Stimulated activated effector memory CD8-positive, alpha-beta T cell treated with anti-CD3 and anti-CD28 coated beads, Interleukin-12 subunit alpha, Interleukin-12 subunit beta, amount 100 ng/mL, for 72 hours (primary cell): ENCODE measurements at regions not wholly inside any gene's neighbourhood (a gene's known extent, or its start where the extent isn't known, plus 50 kb on each side); places are given as distances from the start of the nearest gene placed in this dataset.

Experiments used
- ATAC-seq: fragments of 150-1000 bp; cut with Tn5 transposase; 2 replicates; pipeline ENCODE4 v1.10.0; 2021
- DNase-seq, 2 donors: peaks; one replicate each; pipeline ENCODE4 v3.0.0; 2021 to 2022; ENCODE audit warnings: low spot score in 2 of 2
- H3K27ac Mint-ChIP-seq: one replicate; pipeline ENCODE4 v1.8.0; 2022; ENCODE audit warnings: mild to moderate bottlenecking, mixed read lengths
- H3K36me3 Mint-ChIP-seq: one replicate; pipeline ENCODE4 v1.8.0; 2022; ENCODE audit warnings: mild to moderate bottlenecking, mixed read lengths
- H3K4me1 Mint-ChIP-seq: one replicate; pipeline ENCODE4 v1.8.0; 2022; ENCODE audit warnings: mixed read lengths
- H3K4me3 Mint-ChIP-seq: one replicate; pipeline ENCODE4 v1.8.0; 2022; ENCODE audit warnings: mild to moderate bottlenecking, mixed read lengths
- H3K9me3 Mint-ChIP-seq: one replicate; pipeline ENCODE4 v1.8.0; 2022; ENCODE audit warnings: mixed read lengths

- no peaks in the 10 kb centered on the region for H3K9me3 Mint-ChIP-seq
- H3K4me3 Mint-ChIP-seq, result no peak overlapping the region
- ATAC-seq (no peak), DNase-seq (no peak)
- no peaks in the 10 kb centered on the region for H3K36me3 Mint-ChIP-seq
- H3K4me1 Mint-ChIP-seq, result no peaks in the 10 kb centered on the region
- no peak overlapping the region for H3K27ac Mint-ChIP-seq
Measured at GRCh38 chr12:33323823-33324222, 115.8 kb downstream of the SYT10 start.

DNA sequence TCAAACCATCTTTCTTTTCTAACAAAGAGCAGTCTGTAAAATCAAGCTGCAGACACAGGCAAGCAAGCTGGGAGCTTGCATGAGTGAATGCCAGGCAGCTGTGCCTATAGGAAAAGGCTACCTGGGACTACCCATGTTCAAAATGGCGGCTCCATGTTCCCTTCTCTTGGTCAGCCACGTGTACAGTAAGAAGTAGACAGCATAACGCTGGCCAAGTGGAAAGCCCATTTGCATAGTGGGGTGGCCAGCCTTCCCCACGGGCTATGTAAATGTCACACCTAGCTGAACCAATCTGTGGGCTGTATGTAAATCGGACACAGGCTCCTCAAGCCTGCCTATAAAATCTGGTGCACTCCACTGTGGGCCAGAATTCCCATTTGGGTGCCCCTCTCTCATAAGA, 117.1 kb downstream of the SYT10 start:
- H3K27ac Mint-ChIP-seq, result no peak overlapping the region
- no peaks in the 10 kb centered on the region for H3K4me1 Mint-ChIP-seq
- no peak overlapping the region for H3K4me3 Mint-ChIP-seq
- DNase-seq (no peak), ATAC-seq (no peak)
- no peaks in the 10 kb centered on the region for H3K36me3 Mint-ChIP-seq
- no peaks in the 10 kb centered on the region for H3K9me3 Mint-ChIP-seq

DNA sequence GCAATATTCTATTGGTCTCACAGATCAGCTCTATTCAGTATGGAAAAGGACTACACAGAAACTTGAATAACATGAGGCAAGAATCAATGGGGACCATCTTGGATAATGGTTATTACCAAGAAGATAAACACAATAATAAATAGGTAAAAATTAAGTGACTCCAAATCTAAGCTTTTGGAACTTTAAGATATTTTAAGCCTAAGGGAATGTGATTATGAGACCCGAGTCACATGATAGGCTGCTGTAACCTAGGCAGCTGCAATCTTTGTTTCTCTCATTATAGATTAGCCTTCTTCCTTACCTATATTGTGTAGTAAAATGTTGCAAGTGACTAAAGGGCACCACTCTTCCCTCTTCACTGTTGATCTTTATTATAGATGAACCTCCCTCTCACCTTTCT, 121.9 kb downstream of the SYT10 start:
- no peaks in the 10 kb centered on the region for H3K36me3 Mint-ChIP-seq
- H3K27ac Mint-ChIP-seq, result no peak overlapping the region
- peaks cover 14% of the 10 kb centered on the region for H3K9me3 Mint-ChIP-seq
- ATAC-seq, result no peak
- no peak for DNase-seq
- no peaks in the 10 kb centered on the region for H3K4me1 Mint-ChIP-seq
- no peak overlapping the region for H3K4me3 Mint-ChIP-seq

DNA sequence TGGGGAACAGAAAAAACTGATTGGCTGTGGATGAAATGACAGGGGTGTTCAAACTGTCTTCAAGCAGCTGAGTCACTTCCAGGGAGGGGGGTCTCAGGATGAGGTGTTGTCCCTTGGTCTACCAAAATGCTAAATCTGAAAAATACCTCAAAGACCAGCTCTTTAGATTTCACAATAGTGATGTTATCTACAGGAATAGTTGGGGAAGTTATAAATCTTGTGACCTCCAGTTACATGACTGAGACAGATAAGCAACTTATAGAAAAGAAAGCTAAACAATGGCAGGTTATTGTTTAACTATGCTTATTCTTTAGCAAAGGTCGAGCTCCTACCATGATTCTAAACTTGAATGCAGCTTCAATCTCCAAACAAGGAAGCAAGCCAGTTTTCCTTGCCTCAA, 125.4 kb downstream of the SYT10 start:
- Mint-ChIP-seq H3K4me1 (no peaks in the 10 kb centered on the region), H3K27ac (no peak overlapping the region), H3K36me3 (no peaks in the 10 kb centered on the region), H3K4me3 (no peak overlapping the region), H3K9me3 (peaks cover 17% of the 10 kb centered on the region)
- ATAC-seq (no peak), DNase-seq (no peak)

- H3K27ac Mint-ChIP-seq, result no peak overlapping the region
- no peak for ATAC-seq
- no peak for DNase-seq
- H3K4me1 Mint-ChIP-seq, result no peaks in the 10 kb centered on the region
- H3K4me3 Mint-ChIP-seq, result no peak overlapping the region
- peaks cover 21% of the 10 kb centered on the region for H3K9me3 Mint-ChIP-seq
- no peaks in the 10 kb centered on the region for H3K36me3 Mint-ChIP-seq
Measured at GRCh38 chr12:33313476-33313875, 126.1 kb downstream of the SYT10 start.

DNA sequence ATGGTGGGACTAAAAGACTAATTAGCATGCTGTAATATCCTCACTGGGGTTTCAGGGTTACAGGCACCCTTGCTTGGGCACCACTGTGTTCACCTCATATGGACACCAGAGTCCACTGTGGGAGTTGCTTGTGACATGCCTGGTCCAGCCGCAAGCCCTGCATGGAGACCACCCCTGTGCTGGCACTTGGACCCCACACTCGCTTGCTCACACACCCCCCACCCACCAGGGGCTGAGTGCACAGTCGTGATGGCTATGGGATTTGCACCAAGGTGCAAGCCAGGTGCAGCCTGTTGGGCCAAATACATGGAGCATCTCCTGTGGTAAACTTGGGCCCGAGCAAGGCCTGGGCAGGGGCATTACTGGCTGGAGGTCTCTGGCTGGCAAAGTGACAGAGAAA, 129.1 kb downstream of the SYT10 start:
- Mint-ChIP-seq H3K4me3 (no peak overlapping the region), H3K36me3 (no peaks in the 10 kb centered on the region)

DNA sequence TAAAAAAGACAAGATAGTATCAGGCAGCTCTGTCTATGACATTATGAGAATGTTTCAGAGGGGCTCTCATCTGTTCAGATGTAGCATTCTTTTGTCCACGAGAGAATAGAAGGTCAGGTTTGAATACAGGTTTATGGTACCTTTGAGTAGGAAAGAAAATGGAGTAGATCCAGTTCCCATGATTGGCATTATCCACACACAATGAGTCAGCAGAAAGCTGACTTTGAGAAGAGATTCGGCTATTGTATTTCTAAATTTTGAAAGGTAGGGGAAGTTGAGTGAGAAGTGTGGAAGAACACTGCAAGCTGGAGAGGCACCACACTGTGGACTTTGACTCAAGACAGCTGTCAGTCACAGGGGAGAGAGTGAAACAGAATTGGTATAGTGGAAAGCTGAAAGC, 135.4 kb downstream of the SYT10 start:
- Mint-ChIP-seq H3K36me3 (no peaks in the 10 kb centered on the region), H3K4me1 (no peaks in the 10 kb centered on the region), H3K4me3 (no peak overlapping the region), H3K27ac (no peak overlapping the region), H3K9me3 (peaks cover 11% of the 10 kb centered on the region)
- ATAC-seq (no peak), DNase-seq (no peak)

More for the DNA sequence above, 129.1 kb downstream of the SYT10 start:
- Mint-ChIP-seq H3K4me1 (no peaks in the 10 kb centered on the region), H3K27ac (no peak overlapping the region), H3K9me3 (peaks cover 15% of the 10 kb centered on the region)
- DNase-seq (no peak), ATAC-seq (no peak)

DNA sequence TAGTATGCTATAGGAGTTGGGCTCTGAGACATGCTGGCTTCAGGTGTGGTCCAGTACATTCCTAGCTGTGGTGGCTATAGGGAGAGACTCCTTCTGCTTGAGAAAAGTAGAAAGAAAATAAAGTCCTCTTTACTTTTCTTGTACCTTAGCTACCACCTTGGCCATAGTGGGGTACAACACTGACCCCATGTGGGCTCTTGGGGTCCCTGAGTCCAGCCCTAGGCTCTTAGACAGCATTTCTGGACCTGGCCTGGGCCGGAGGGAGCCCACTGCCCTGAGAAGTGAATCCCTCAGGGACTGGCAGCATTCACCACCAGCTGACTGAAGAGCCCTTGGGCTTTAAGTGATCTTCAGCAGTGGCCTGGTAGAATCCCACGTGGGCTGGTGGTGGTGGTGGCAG, 143.1 kb downstream of the SYT10 start:
- ATAC-seq (no peak), DNase-seq (no peak)
- H3K36me3 Mint-ChIP-seq, result no peaks in the 10 kb centered on the region
- no peaks in the 10 kb centered on the region for H3K4me1 Mint-ChIP-seq
- H3K4me3 Mint-ChIP-seq, result no peak overlapping the region
- H3K27ac Mint-ChIP-seq, result no peak overlapping the region
- H3K9me3 Mint-ChIP-seq, result peaks cover 22% of the 10 kb centered on the region

GRCh38 chr12:33290703-33291102, 148.9 kb downstream of the SYT10 start:
- H3K4me1 Mint-ChIP-seq, result no peaks in the 10 kb centered on the region
- ATAC-seq (no peak), DNase-seq (no peak)
- peaks cover 3% of the 10 kb centered on the region for H3K9me3 Mint-ChIP-seq
- no peaks in the 10 kb centered on the region for H3K36me3 Mint-ChIP-seq
- no peak overlapping the region for H3K4me3 Mint-ChIP-seq
- H3K27ac Mint-ChIP-seq, result no peak overlapping the region

DNA sequence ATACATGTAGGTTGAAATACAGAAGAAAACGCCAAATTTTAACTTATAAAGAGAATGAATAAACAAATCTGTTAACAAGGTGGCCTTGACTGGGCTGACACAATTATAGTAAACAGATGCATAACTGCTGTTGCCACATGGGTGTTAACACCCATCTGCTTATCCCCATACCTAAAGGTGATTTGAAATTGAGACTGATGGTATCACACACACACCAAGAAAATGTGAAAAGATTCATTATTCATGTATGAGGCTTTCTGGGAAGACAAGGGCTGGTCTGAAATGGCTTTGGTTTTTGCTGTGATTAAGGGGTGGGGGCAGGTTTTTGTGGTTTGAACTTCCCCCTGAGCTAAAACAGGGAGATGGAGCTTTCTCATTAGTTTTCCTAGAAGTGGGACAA, 156.6 kb downstream of the SYT10 start:
- Mint-ChIP-seq H3K36me3 (no peaks in the 10 kb centered on the region), H3K27ac (no peak overlapping the region), H3K4me3 (no peak overlapping the region), H3K4me1 (no peaks in the 10 kb centered on the region), H3K9me3 (peaks cover 22% of the 10 kb centered on the region)
- no peak for ATAC-seq
- DNase-seq, result no peak

- no peaks in the 10 kb centered on the region for H3K4me1 Mint-ChIP-seq
- H3K4me3 Mint-ChIP-seq, result no peak overlapping the region
- DNase-seq, result no peak
- peaks cover 27% of the 10 kb centered on the region for H3K9me3 Mint-ChIP-seq
- H3K27ac Mint-ChIP-seq, result no peak overlapping the region
- no peaks in the 10 kb centered on the region for H3K36me3 Mint-ChIP-seq
- ATAC-seq, result no peak
Measured at GRCh38 chr12:33277376-33277775, 162.2 kb downstream of the SYT10 start.

DNA sequence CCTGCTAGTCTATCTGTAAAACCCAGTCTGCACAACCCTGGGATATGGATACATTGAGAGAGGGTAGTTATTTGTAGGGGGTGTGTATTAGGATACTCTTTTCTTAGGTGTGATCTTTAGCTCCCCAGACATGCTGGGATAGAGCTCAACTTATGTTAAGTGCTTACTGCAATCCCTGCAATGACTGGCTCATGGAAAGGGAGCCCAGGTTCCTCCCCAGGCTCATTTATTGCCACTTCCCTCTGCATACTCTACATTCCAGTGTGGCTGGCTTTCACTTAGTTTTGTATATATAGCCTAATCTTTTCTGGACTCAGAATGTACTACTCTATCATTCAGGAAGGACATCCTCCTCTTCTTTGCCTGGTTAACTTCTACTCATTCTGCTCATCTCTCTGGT, 172.0 kb downstream of the SYT10 start:
- H3K4me1 Mint-ChIP-seq, result no peaks in the 10 kb centered on the region
- H3K36me3 Mint-ChIP-seq, result no peaks in the 10 kb centered on the region
- H3K4me3 Mint-ChIP-seq, result no peak overlapping the region
- ATAC-seq (no peak), DNase-seq (no peak)
- peaks cover 11% of the 10 kb centered on the region for H3K9me3 Mint-ChIP-seq
- H3K27ac Mint-ChIP-seq, result no peak overlapping the region

- H3K36me3 Mint-ChIP-seq, result no peaks in the 10 kb centered on the region
- H3K4me3 Mint-ChIP-seq, result no peak overlapping the region
- H3K27ac Mint-ChIP-seq, result no peak overlapping the region
- DNase-seq (no peak), ATAC-seq (no peak)
- H3K9me3 Mint-ChIP-seq, result peaks cover 8% of the 10 kb centered on the region
- no peaks in the 10 kb centered on the region for H3K4me1 Mint-ChIP-seq
Measured at GRCh38 chr12:33265900-33266299, 173.7 kb downstream of the SYT10 start.

- H3K9me3 Mint-ChIP-seq, result peaks cover 8% of the 10 kb centered on the region
- H3K36me3 Mint-ChIP-seq, result no peaks in the 10 kb centered on the region
- ATAC-seq, result no peak
- H3K4me3 Mint-ChIP-seq, result no peak overlapping the region
- no peak overlapping the region for H3K27ac Mint-ChIP-seq
- no peaks in the 10 kb centered on the region for H3K4me1 Mint-ChIP-seq
- DNase-seq, result no peak
Measured at GRCh38 chr12:33265033-33265731, 174.4 kb downstream of the SYT10 start.

DNA sequence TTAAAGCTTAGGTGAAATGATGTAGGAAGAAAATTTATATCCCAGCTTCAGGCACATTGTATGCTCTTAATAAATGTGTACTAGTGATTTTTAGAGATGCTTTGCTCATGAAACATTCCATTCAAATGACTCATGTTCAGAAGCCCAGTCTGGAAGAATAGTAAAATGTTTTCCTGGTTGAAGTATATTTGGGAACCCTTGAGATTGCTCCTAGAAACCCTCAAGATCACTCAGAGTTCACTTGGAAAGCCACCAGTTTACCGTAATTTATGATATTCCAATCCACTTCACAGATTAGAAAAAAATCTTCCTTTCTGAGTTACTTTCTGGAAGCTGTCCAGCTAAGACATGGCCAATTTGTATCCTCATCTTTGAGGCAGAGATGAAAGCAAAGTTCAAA, 186.4 kb downstream of the SYT10 start:
- no peak for ATAC-seq
- H3K9me3 Mint-ChIP-seq, result peaks cover 3% of the 10 kb centered on the region
- no peaks in the 10 kb centered on the region for H3K36me3 Mint-ChIP-seq
- no peaks in the 10 kb centered on the region for H3K4me1 Mint-ChIP-seq
- no peak overlapping the region for H3K27ac Mint-ChIP-seq
- no peak overlapping the region for H3K4me3 Mint-ChIP-seq
- DNase-seq, result no peak

- Mint-ChIP-seq H3K9me3 (no peaks in the 10 kb centered on the region), H3K27ac (no peak overlapping the region), H3K4me1 (no peaks in the 10 kb centered on the region), H3K36me3 (no peaks in the 10 kb centered on the region), H3K4me3 (no peak overlapping the region)
- DNase-seq (no peak), ATAC-seq (no peak)
Measured at GRCh38 chr12:33251548-33251947, 188.1 kb downstream of the SYT10 start.

DNA sequence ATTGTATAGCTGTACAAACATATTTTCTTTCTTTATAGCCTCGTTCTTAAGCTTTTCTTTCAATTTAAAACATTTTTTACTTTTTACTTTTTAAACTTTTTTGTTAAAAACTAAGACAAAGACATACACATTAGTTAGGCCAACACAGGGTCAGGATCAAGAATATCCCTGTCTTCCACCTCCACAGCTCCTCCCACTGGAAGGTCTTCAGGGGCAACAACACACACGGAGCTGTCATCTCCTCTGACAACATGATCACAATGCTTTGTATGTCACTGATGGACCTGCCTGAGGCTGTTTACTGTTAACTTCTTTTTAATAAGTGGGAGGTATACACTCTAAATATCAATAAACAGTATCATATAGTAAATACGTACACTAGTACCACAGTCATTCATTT, 191.3 kb downstream of the SYT10 start:
- Mint-ChIP-seq H3K36me3 (no peaks in the 10 kb centered on the region), H3K9me3 (no peaks in the 10 kb centered on the region), H3K4me3 (no peak overlapping the region), H3K4me1 (no peaks in the 10 kb centered on the region), H3K27ac (no peak overlapping the region)
- no peak for ATAC-seq
- no peak for DNase-seq
